Breast epithelium (tissue), 3 donors: ENCODE measurements at regions not wholly inside any gene's neighbourhood (a gene's known extent, or its start where the extent isn't known, plus 50 kb on each side); places are given as distances from the start of the nearest gene placed in this dataset.

Experiments
- POLR2A ChIP-seq: fragments of 450-650 bp; IDR thresholded peaks from one replicate; pipeline ENCODE4 v1.6.1; 2016; ENCODE audit warnings: antibody characterized with exemption, mild to moderate bottlenecking, moderate library complexity
- POLR2AphosphoS5 ChIP-seq, 3 donors: sonication (generic); formaldehyde crosslinking; IDR thresholded peaks; one replicate each; pipeline ENCODE4 v1.6.1; 2017; ENCODE audit warnings: antibody characterized with exemption in 3 of 3
- TF ChIP-seq, protein P1 (sequence below), 3 donors: fragments of 450-650 bp; IDR thresholded peaks; one replicate each; pipeline ENCODE4 v1.5.1; 2016 to 2017; ENCODE audit warnings: antibody characterized with exemption in 3 of 3, mild to moderate bottlenecking in 3 of 3, moderate library complexity in 3 of 3

DNA sequence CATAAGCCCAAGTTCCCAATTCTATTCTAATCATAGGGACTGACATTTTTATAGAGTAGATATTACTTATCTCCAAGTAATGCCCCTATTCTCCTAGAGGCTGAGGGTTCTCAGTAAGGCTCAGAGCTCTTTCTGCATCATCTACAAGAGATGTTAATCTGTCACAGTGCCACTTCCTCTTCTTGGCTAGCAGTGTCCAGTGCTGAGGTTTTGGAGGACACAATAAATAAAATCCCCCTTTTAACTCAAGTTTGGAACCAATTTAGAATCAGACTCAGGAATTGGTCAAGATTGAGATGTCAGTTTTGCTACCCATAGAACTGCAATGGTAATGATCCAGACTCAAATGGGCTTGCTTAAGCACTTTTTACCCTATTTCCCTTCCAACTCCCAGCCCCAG lies 154.1 kb upstream of the ARID2 start:
- TF ChIP-seq POLR2A (no peak), POLR2AphosphoS5 (IDR thresholded peaks at IDR 0.05) (no peak)
- TF ChIP-seq, protein P1, sequence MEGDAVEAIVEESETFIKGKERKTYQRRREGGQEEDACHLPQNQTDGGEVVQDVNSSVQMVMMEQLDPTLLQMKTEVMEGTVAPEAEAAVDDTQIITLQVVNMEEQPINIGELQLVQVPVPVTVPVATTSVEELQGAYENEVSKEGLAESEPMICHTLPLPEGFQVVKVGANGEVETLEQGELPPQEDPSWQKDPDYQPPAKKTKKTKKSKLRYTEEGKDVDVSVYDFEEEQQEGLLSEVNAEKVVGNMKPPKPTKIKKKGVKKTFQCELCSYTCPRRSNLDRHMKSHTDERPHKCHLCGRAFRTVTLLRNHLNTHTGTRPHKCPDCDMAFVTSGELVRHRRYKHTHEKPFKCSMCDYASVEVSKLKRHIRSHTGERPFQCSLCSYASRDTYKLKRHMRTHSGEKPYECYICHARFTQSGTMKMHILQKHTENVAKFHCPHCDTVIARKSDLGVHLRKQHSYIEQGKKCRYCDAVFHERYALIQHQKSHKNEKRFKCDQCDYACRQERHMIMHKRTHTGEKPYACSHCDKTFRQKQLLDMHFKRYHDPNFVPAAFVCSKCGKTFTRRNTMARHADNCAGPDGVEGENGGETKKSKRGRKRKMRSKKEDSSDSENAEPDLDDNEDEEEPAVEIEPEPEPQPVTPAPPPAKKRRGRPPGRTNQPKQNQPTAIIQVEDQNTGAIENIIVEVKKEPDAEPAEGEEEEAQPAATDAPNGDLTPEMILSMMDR (IDR thresholded peaks at IDR 0.05) = no peak
